NCI-H82 treated with DMSO at 0.1 percent for 48 hours (cell line): ENCODE measurements at regions not wholly inside any gene's neighbourhood (a gene's known extent, or its start where the extent isn't known, plus 50 kb on each side); places are given as distances from the start of the nearest gene placed in this dataset.

Experiments
- DNase-seq: peaks from one replicate; lab custom pipeline; 2025; ENCODE audit not compliant: unreplicated experiment; lab: John Stamatoyannopoulos, UW

DNA sequence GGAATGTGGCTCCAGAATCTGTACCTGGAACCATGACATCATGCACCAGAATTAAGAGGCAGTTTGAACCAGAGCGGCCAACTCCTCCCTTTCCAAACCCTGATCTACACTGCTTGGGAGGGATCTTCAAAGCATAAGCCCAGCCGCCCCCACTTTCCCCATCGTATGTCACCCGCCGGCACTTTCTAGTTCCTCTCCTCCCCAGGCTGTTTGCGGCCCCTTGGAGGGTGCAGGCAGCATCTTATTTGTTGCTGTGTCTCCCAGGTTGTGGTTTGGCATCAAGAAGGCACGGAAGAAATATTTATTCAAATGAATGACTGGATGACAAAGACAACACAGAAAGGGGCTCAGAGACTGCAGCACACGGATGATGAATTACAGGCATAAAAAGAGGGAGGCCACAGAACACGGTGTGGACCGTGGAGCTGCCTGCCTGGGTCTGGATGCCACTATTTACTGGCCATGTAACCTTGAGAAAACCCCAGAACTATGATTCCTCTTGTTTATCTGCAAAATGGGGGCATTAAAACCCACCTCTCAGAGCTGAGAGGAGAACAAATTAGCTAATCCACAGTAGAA, 305.8 kb downstream of the EIPR1 start:
- DNase-seq: no peak

DNA sequence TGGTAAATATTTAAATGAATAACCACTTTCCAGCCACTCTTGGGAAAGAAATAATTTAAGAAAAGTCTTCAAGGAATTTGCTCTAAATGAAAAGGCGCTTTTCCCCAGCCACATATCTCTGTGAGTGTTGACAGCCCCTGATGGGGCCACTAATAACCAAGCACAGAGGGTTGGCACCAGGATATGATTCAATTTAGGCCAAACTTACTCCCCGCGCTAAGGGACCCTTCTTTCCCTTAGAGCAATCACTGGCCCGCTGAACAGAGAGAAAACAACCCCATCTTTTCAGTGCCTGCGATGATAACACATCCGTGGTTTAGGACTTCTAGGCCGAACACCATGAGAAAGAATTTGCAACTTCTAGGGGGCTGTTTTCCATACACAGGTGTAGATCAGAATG, 310.8 kb downstream of the EIPR1 start:
- no peak for DNase-seq

DNA sequence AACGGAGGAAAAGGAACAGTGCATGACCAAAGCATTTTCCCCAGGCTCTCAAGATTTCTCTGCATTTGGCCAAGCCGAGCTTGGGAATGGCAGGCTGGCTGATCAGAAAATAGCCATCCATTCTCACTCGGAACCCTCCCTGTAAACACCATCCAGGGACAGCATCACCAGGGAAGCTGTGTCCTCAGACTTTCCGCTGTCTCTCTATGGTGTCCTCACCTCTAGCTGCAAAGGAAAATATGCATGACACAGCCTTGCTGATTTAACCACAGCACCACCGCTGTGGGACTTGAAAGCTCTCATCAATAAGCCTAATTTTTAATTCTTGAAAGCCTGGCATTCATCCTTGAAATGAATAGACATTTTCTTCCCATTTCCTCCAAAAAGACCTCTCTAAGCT, 311.7 kb downstream of the EIPR1 start:
- DNase-seq: no peak

DNA sequence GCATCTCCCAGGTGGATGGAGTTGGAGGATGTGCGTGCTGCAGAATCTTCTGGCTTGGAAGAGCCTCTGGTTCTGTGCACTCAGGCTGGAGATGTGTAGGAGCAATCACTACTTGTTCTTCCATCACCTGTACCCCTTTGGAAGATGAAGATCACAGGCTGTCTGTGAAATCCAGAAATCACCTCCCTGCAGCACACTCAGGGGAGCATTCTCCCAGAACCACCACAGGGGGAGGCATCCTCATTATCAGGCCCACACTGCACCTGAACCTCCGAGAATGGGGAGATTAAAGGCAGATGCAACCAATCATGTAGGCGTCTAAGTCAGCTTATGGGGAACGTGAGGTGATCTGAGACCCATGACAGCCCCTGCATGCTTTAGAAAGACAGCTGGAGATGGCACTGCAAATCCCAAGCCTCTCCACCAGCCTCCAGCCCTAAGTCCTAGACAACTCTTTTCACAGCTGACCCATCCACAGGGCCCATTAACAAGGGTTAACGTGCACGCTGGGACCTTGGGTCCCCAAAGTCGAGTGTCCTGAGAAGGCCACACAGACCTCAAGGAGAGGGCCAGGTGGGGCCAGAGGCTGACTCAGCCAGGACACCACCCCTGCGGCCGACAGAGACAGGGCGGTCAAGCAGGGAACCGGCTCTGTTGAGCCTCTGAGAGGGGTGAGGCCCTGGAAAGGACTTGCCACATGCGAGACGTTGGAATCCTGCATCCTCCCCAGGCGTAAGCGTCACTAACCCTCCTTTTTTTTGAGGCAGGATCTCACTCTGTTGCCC, 314.9 kb downstream of the EIPR1 start:
- no peak for DNase-seq

DNA sequence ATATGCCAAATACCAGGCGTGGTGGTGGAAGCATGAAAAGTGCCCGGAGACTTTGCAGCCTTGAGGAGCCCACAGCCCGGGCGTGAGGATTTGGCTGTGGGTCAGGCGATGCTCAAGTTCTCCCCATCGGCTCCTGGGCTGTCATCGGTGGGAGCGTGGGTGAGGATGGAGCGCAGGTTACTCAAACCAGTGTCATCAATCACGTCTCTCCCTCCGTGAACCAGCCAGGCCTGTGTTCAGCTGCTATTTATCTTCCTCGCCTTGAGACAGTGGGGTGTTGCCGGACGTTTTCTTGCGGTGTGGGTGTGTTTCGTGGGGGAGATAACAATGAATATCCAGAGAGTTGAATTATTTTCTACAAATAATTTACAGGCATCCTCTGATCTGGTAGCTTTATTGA, 317.6 kb downstream of the EIPR1 start:
- DNase-seq: no peak

DNA sequence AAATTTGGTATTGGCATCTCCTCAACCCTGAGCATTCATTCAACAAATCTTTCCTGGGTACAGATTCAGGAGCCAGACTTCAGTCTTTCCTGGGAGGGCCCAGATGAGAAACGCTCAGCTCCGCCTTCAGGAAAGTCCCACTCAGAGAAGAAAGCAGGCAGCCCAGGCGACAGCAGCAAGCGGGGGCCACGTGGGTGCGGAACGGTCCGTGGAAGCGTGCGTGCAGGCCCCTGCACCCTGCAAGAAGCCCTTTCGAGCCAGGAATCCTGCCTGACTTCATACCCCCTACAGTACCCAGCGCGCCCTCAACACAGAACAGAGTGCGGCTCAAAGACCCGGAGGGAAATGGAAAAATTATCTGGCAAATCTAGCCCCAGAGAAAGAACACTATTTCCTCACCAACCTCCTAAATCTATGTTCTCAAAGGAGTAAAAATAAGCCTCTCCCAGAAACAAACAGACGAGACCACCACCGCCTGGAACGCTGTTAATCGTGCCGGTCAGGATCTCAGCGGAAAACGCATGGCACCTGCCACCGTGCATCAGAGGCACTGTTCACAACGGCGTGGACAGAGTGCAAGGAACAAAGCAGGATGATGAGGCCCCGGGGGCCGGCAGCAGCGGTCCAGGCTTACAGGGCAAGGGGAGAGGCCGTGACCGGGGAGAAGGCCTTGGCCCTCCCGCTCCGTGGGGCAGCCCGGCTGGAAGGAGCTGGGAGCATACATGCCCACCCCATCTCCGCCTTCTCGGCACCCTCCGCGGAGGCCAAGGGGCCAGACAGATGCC, 318.3 kb downstream of the EIPR1 start:
- DNase-seq: no peak

DNA sequence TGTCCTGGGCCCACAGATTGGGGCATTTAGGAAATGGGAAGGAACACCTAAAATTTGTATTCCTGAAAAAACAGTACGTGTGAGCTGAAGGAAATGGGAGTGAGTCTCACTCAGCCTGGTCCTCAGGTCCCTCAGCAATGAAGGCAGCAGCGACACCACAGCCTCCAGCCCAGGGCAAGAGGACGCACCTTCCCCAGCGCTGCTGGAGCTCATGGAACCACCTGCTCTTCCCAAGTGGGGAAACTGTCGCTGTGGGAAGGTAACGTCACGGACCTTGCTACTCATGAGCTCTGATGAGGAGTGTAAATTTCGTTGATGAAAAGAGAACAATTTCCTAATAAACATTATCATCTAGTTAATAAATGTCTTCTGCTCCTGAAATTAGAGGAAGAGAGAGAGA, 323.6 kb downstream of the EIPR1 start:
- no peak for DNase-seq

DNA sequence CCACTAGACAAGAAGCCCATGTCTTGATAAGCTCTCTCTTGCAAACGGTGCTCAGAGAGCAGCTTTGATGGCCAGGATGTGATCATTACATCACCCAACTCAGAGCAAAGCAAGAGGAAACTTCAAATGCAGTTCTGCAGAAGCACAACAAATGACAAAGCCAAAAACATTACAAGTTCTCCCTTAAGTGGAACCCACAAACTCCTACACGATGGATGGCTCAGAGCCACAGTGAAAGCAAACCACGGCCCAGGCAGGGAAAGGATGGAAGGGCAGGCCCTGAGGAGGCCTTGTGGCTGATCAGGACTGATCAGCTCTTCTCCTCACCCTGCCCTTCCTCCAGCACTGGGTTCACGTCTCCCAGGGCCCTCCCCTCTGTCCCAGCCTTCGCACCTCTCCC, 326.4 kb downstream of the EIPR1 start:
- no peak for DNase-seq

DNA sequence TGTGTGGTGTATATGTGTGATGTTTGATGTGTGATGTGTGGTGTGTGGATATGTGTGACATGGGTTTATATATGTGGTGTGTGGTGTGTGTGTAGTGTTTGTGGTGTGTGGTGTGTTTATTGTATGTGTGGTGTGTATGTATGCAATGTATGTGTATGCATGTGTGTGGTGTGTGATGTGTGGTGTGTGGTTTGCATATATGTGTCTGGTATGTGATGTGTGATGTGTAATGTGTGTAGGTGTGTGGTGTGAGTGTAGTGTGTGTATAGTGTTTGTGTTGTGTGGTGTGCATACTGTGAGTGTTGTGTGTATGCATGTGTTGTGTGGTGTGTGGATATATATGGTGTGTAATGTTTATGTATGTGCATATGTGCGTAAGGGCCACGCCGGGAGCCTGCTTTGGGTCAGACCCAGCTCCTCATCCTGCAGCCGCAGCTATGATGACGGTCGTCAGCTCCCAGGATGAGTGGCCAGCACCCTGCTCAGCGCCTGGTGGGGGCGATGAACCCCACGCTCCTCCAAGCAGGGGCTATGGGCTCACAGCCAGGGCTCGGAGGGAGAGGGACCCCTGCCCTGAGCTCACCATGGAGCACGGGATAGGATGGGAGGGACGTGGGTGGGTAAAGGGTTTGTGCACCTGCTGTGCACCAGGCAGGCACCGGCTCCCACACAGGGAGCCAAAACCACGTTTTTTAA, 331.3 kb downstream of the EIPR1 start:
- no peak for DNase-seq

DNA sequence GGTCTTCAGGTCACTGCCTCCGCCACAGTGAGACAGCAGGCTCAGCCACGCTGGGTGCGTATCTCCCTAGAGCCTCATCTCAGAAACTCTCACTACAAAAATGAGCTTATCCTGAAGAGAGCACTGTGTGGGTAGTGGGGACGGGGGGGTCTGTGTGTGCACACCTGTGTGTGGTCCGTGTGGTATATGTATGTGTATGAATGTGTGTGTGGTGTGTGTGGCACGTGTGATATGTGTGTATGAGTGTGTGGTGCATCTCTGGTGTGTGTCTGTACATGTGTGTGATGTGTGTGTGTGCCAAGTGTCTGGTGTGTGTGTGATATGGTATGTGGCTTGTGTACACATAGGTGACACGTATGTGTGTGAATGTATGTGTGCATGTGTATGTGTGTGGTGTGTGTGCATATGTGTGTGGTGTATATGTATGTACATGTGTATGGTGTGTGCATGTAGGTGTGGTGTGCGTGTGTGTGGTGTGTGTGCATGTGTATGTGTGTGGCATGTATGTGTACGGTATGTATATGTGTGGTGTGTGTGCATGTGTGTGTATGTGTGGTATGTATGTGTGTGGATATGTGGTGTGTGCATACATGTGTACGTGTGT, 332.2 kb downstream of the EIPR1 start:
- no peak for DNase-seq

DNA sequence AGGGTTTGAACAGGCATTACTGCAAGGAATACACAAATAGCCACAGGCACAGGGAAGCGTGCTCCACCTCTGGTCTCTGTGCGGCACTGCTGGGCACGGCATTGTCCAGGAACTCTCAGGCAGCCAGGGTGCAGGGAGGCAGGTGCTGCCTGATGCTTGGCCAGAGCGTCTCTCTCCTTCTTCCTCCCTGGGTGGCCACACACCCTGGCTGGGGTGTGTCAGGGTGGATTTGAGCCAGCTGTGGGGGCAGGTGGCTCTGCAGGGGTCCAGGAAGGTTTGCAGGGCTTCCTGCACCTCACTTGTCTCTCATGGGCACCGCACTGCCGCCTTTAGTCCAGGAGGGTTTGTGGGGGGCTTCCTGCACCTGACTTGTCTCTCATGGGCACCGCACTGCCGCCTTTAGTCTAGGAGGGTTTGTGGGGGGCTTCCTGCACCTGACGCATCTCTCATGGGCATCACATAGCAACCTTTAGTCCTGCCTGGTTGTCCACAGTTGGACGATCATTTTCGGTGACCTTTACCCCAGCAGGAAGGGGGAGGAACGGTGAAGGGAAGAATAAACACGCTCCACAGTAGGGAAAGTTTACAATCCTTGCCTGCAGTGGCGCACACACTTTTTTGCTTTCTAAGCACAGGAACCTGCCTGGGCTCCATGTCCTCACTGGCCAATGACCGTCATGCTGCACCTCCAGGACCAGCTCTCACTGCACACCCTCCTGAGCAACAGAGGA, 332.9 kb downstream of the EIPR1 start:
- DNase-seq: no peak

DNA sequence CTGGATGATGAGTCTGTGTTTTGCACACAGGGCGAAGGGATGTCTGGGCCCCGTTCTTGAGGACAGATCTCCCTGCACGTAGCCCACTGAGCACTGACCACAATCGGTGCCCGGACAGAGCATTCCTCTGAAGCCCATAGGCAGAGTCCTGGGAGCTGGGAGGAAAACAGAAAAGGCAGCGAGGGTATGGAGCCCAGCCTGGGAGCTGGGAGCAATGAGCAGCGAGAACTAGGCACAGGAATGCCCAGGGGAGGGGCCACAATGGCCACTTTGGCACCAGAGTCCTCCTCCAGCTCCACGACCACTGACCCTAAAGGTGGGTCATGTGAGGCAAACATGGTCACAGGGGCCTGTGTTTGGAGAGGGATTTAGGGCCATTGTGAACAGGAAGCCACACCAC, 333.9 kb downstream of the EIPR1 start:
- no peak for DNase-seq

DNA sequence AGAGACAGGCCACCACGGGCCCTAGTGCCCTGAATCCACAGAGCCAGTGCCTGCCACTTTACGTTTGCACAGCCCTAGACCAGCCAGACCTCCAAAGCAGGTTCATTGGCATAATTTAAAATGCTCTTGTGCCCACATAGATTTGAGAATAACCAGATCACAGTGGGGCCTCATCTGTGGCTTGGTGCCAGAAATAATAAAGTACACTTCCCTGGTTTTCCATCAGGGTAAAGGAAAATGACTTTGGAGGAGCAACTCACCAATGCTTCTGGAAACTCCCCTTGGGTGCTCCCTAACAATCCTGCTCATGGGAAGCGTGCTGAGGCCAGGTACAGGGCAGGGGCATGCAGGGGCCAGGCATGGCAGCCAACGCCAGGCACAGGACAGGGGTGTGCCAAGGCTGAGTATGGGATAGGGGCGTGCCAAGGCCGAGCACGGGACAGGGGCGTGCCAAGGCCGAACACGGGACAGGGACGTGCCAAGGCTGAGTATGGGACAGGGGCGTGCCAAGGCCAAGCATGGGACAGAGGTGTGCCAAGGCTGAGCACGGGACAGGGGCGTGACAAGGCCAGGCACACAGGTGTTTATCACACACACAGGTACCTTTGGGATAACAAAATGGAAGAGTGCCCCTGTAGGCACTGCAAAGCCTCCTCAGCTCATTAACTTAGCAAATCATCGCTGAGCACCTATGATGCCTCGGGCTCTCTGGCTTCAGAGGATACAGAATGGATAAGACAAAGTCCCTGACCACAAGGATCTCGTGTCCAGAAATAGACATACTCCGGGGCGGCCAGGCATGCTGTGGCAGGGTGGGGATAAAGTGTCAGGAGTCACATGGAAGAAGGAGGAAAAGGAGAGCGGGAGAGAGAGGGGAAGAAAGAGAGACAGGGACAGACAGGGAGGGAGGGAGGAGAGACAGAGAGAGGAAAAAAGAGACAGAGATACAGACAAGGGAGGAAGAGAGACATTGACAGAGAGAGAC, 334.7 kb downstream of the EIPR1 start:
- no peak for DNase-seq

DNA sequence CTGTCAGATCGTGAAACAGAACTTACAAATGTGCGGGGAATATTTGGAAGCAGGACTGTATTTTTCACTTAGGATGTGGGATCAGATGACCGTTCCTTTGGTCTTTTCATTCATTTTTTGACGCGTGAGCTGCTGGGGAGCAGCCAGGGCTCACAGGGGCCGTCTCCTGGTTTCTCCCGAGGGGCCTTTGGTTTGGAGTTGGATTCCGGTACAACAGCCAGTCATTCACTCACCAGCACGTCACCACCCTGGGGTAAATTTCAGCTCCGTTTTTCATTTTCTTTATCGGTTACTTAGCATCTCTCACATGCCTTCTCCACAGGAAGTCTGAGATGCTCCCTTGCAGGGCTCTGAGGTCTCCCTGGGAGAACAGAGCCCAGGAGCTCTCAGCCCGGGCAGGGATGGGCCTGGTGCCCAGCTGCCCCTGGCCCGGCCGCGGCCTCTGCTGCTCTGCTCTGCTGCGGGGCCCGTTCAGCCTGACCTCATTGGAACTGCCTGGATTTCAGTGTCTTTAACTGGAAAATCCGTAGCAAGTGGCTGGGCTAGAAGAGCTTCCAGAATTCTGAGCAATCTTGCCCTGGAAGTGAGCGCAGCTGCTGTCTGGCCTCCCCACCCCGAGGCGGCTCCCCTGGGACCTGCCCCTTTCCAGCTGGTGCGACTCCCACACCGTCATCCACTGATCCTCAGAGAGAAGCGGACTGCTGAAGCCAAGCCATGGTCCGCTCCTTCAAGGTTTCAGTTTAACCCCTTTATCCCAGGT, 335.6 kb downstream of the EIPR1 start:
- peak; percentile 65 for DNase-seq

DNA sequence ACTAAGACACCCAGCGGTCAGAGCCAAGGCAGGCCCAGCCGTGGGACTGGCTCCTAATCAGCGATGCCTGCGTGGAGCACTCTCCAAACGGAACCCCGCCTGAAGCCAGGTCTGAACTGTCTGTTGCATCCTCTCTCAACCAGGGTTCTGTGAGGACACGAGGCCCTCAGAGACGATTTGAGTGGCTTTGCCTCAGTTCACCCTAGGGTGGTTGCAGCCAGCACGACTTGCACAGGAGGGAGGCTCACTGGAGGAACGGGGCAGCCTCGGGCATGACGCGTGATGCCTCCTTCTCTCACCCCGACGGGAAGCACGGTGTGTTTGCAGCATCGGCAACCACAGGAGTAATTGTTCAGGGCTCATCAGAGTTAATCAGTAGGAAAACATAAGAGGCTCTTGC, 336.4 kb downstream of the EIPR1 start:
- DNase-seq: no peak

DNA sequence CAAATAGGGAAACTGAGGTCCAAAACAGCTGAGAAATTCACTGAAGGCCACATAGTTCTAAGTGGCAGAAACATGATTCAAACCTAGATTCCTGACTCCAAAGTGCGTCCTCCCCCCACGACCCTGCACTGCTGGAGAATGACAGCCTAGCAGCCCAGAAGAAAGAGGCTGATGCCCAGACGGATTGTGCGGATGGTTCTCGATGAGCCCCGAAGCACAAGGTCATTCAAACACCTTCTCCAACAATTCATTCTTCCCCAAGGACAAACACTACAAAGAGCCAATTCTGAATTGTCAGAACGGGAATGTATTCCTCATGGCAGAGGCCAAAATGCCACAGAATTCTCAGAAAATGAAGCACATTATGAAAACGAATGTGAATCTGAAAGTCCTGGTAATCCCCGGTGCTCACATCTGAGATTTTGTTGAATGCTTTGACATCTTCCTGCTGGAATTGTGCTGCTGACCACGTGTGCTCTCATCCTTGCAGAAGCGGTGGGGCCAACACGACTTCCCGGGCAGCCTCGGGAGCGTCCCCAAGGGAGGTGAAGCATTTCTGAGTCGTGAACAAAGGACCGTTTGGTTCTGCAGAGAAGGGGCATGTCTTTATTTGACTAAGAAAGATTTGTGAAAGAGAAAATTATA, 337.0 kb downstream of the EIPR1 start:
- DNase-seq: no peak

DNA sequence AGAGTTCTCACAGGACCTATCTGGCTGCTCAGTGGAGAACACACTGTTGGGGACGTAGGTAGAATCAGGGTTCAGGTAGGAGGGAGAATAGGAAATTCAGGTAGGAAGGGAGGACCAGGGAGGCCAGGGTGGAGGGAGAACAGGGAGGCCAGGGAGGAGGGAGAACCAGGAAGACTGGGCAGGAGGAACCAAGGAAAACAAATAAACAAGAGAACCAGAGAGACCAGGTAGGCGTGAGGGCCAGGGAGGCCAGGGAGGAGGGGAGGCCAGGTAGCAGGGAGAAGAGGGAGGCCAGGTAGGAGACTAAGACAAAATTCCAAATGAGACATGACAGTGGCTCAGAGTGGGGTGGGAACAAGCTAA, 337.6 kb downstream of the EIPR1 start:
- no peak for DNase-seq
